HepG2 (cell line): ENCODE measurements at regions not wholly inside any gene's neighbourhood (a gene's known extent, or its start where the extent isn't known, plus 50 kb on each side); places are given as distances from the start of the nearest gene placed in this dataset.

Experiments used
- ATAC-seq: fragments of 200-7000 bp; cut with Tn5 transposase; 3 replicates; pipeline ENCODE4 v1.9.1; 2020; ENCODE audit warnings: mild to moderate bottlenecking, moderate library complexity
- BruUV-seq: library from RNA; stranded (reverse); fragments of 400-500 nt; replicated peaks from 2 replicates; lab custom pipeline; 2021; lab: Mats Ljungman, UMichigan
- CTCF ChIA-PET: fragments of 300-600 bp; formaldehyde crosslinking; extraction: SDS; loops from one replicate; lab custom pipeline; 2021; ENCODE audit warnings: low total read pairs, inconsistent platforms, low intra/inter-chr PET ratio; lab: Yijun Ruan, JAX
- POLR2A ChIA-PET: fragments of 350-600 bp; sonication (Branson Sonifier 250); formaldehyde crosslinking; loops from one replicate; lab custom pipeline; 2020; ENCODE audit warnings: antibody characterized with exemption, inconsistent platforms; lab: Yijun Ruan, JAX
- DNase-seq: peaks from one replicate; pipeline ENCODE4 v3.0.0-alpha.2; 2015; ENCODE audit warnings: low spot score
- FAIRE-seq: peaks from 3 replicates; lab custom pipeline; 2011; peaks lifted over from hg19 to GRCh38; lab: Jason Lieb, UNC
- H2AFZ ChIP-seq: one replicate; pipeline ENCODE4 v1.6.1; 2011; ENCODE audit warnings: low read length, inconsistent platforms
- H3K27ac ChIP-seq: fragments of 300-600 bp; 3 replicates; pipeline ENCODE4 v1.8.0; 2011; ENCODE audit warnings: mixed run types, mild to moderate bottlenecking, mixed read lengths, low read length, inconsistent platforms; ENCODE audit not compliant: insufficient read depth; ENCODE audit errors: extremely low read length
- H3K27me3 ChIP-seq, 2 experiments: fragments of 200-600 bp in 1 of 2; 2 replicates in 1 of 2; 3 replicates in 1 of 2; pipeline versions ENCODE4 v1.6.0 to v1.8.0; 2011; ENCODE audit warnings: low read length in 2 of 2, mild to moderate bottlenecking in 2 of 2, moderate library complexity in 2 of 2, inconsistent platforms in 1 of 2; ENCODE audit not compliant: insufficient read depth in 2 of 2, control insufficient read depth in 1 of 2
- H3K36me3 ChIP-seq, 2 experiments: fragments of 200-600 bp in 1 of 2; replicated peaks in 1 of 2; 2 replicates in 1 of 2; 3 replicates in 1 of 2; pipeline versions ENCODE4 v1.5.1 to v1.8.0; 2011; ENCODE audit warnings: low read length in 2 of 2, inconsistent platforms in 1 of 2; ENCODE audit not compliant: insufficient read depth in 2 of 2, control insufficient read depth in 1 of 2
- H3K4me1 ChIP-seq: 2 replicates; pipeline ENCODE4 v1.5.1; 2012; ENCODE audit warnings: low read length, inconsistent platforms; ENCODE audit not compliant: insufficient read depth
- H3K4me2 ChIP-seq: 2 replicates; pipeline ENCODE4 v1.6.0; 2011; ENCODE audit warnings: low read depth, low read length, inconsistent platforms
- H3K4me3 ChIP-seq, 3 experiments: fragments of 200-600 bp in 1 of 3; sonication (generic), shearing (Covaris generic) in 1 of 3; replicated peaks in 1 of 3; 2 replicates each; pipeline ENCODE4 v1.5.1; 2011 to 2016; ENCODE audit warnings: low read length in 3 of 3, inconsistent platforms in 2 of 3, low read depth in 2 of 3, mild to moderate bottlenecking in 2 of 3, control low read depth in 1 of 3, mixed read lengths in 1 of 3; ENCODE audit not compliant: insufficient read depth in 1 of 3
- H3K79me2 ChIP-seq: one replicate; pipeline ENCODE4 v1.6.1; 2011; ENCODE audit warnings: low read length, inconsistent platforms; ENCODE audit not compliant: insufficient read depth
- H3K9ac ChIP-seq: 2 replicates; pipeline ENCODE4 v1.6.0; 2011; ENCODE audit warnings: mild to moderate bottlenecking, low read depth, low read length, inconsistent platforms; ENCODE audit not compliant: insufficient read depth
- H3K9me3 ChIP-seq: 2 replicates; pipeline ENCODE4 v1.5.1; 2012; ENCODE audit warnings: mild to moderate bottlenecking, low read length
- H4K20me1 ChIP-seq: 2 replicates; pipeline ENCODE4 v1.6.0; 2011; ENCODE audit warnings: inconsistent platforms, mild to moderate bottlenecking, low read length, moderate library complexity; ENCODE audit not compliant: insufficient read depth
- AKAP8 ChIP-seq: sonication (generic); formaldehyde crosslinking; IDR thresholded peaks from 2 replicates; pipeline ENCODE4 v1.5.1; 2020; ENCODE audit warnings: mild to moderate bottlenecking, missing genetic modification reagents
- ARNT2 ChIP-seq: sonication (generic); formaldehyde crosslinking; IDR thresholded peaks from 2 replicates; pipeline ENCODE4 v1.8.0; 2022; ENCODE audit warnings: mild to moderate bottlenecking, low read depth, missing genetic modification reagents, moderate library complexity
- CAMTA2 ChIP-seq: sonication (generic); formaldehyde crosslinking; IDR thresholded peaks from 2 replicates; pipeline ENCODE4 v1.4.0; 2020; ENCODE audit warnings: mild to moderate bottlenecking, missing genetic modification reagents, borderline replicate concordance
- HMG20A ChIP-seq: IDR thresholded peaks from 2 replicates; pipeline ENCODE4 v1.6.1; 2016; ENCODE audit warnings: borderline replicate concordance
- HOXD1 ChIP-seq: sonication (generic); formaldehyde crosslinking; IDR thresholded peaks from 2 replicates; pipeline ENCODE4 v1.5.0; 2020; ENCODE audit warnings: missing genetic modification reagents
- JUN ChIP-seq: sonication (generic); formaldehyde crosslinking; IDR thresholded peaks from 2 replicates; pipeline ENCODE4 v1.4.0; 2020; ENCODE audit warnings: mild to moderate bottlenecking, missing genetic modification reagents
- NFRKB ChIP-seq: fragments of 450-650 bp; IDR thresholded peaks from 2 replicates; pipeline ENCODE4 v1.6.1; 2017
- PAF1 ChIP-seq: IDR thresholded peaks from 2 replicates; pipeline ENCODE4 v1.6.1; 2016; ENCODE audit warnings: missing genetic modification reagents, missing compliant biosample characterization
- PAWR ChIP-seq: sonication (generic); formaldehyde crosslinking; IDR thresholded peaks from 2 replicates; pipeline ENCODE4 v1.4.0; 2020; ENCODE audit warnings: missing genetic modification reagents, mild to moderate bottlenecking, borderline replicate concordance
- PCBP2 ChIP-seq: fragments of 200-400 bp; formaldehyde crosslinking; optimal IDR thresholded peaks from 2 replicates; pipeline ENCODE3; 2018; ENCODE audit warnings: low read length, low read depth; ENCODE audit not compliant: poor library complexity, severe bottlenecking
- TAF15 ChIP-seq: fragments of 200-400 bp; formaldehyde crosslinking; IDR thresholded peaks from one replicate; pipeline ENCODE4 v1.6.1; 2018; ENCODE audit warnings: mild to moderate bottlenecking, low read depth, low read length; ENCODE audit not compliant: poor library complexity, severe bottlenecking
- TFAP4 ChIP-seq: sonication (generic); IDR thresholded peaks from 2 replicates; pipeline ENCODE4 v1.6.1; 2016; ENCODE audit warnings: low read depth, borderline replicate concordance
- ZNF101 ChIP-seq: sonication (generic); formaldehyde crosslinking; IDR thresholded peaks from 2 replicates; pipeline ENCODE4 v1.4.0; 2020; ENCODE audit warnings: mild to moderate bottlenecking, low read depth, missing genetic modification reagents, borderline replicate concordance
- ZNF451 ChIP-seq: sonication (generic); formaldehyde crosslinking; IDR thresholded peaks from 2 replicates; pipeline ENCODE4 v1.5.0; 2020; ENCODE audit warnings: mild to moderate bottlenecking, missing genetic modification reagents
- ZNF530 ChIP-seq: sonication (generic); formaldehyde crosslinking; IDR thresholded peaks from 2 replicates; pipeline ENCODE4 v1.5.0; 2020; ENCODE audit warnings: low read depth, mild to moderate bottlenecking, missing genetic modification reagents
- ZNF546 ChIP-seq: sonication (generic); formaldehyde crosslinking; conservative IDR thresholded peaks from 2 replicates; pipeline ENCODE4 v1.8.1; 2023; ENCODE audit warnings: mild to moderate bottlenecking, missing genetic modification reagents
- WGBS: methylation state at CpG from one replicate; pipeline ENCODE4 v1.1.6; 2017; ENCODE audit warnings: low lambda C conversion rate; 5-methylcytosine and 5-hydroxymethylcytosine counted together
- in situ Hi-C: cut with HindIII; loops from 2 replicates; pipeline ENCODE4 v1.10.0; 2017; ENCODE audit warnings: low pct_unique_long_range_greater_than_20kb; ENCODE audit not compliant: extremely low pct_ligation_motif_present
- intact Hi-C: fragments of 100-400 bp; cut with micrococcal nuclease; formaldehyde crosslinking; loops from one replicate; pipeline ENCODE4 v1.10.0; 2022; ENCODE audit not compliant: unreplicated experiment
- TF ChIP-seq, protein P1 (sequence below): sonication (generic); formaldehyde crosslinking; IDR thresholded peaks from 2 replicates; pipeline ENCODE4 v1.5.1; 2020; ENCODE audit warnings: mild to moderate bottlenecking, missing genetic modification reagents, moderate library complexity
- TF ChIP-seq, protein P2 (sequence below): sonication (generic); formaldehyde crosslinking; IDR thresholded peaks from 2 replicates; pipeline ENCODE4 v1.8.1; 2022; ENCODE audit warnings: mild to moderate bottlenecking, missing genetic modification reagents

DNA sequence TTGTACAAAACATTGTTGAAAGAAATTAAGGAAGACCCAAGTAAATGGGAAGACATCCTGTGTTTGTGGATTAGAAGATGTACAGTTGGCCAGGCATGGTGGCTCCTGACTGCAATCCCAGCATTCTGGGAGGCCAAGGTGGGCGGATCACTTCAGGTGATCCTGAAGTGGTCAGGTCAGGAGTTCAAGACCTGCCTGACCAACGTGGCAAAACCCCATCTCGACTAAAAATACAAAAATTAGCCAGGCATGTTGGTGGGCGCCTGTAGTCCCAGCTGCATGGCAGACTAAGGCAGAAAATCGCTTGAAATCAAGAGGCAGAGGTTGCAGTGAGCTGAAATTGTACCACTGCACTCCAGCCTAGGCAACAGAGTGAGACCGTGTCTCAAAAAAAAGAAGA is 62.0 kb upstream of the SEPTIN5 start:
- no peak overlapping the region for H3K9ac ChIP-seq
- FAIRE-seq: no peak
- no peak for DNase-seq
- H3K27ac ChIP-seq: no peak overlapping the region
- peaks cover 18% of the 10 kb centered on the region for H3K9me3 ChIP-seq
- no peaks in the 10 kb centered on the region for H3K4me1 ChIP-seq
- intact Hi-C loops (no loop called here), in situ Hi-C loops (no loop called here)
- H2AFZ ChIP-seq: no peak overlapping the region
- peaks cover 0 to 1% of the 10 kb centered on the region in 2 experiments; a peak in 1 of 5 replicates for H3K27me3 ChIP-seq
- no peaks in the 10 kb centered on the region for H4K20me1 ChIP-seq
- ChIA-PET CTCF (no interaction called here), POLR2A (no interaction called here)
- 16% methylated on average over 6 of the region's 6 CpGs for WGBS
- no peak overlapping the region for H3K4me3 ChIP-seq
- H3K36me3 ChIP-seq: no peaks in the 10 kb centered on the region
- H3K79me2 ChIP-seq: no peaks in the 10 kb centered on the region
- no TSS peak for BruUV-seq
- ATAC-seq: no peak
- no peak overlapping the region for H3K4me2 ChIP-seq
- no peak for TF ChIP-seq ZNF451 (CRISPR knock-in tag)
- no peak for TF ChIP-seq ZNF546 (CRISPR knock-in tag)
- TF ChIP-seq HMG20A: no peak
- no peak for TF ChIP-seq AKAP8 (CRISPR knock-in tag)
- no peak for TF ChIP-seq HOXD1
- TF ChIP-seq JUN (CRISPR knock-in tag): no peak
- no peak for TF ChIP-seq ZNF101 (CRISPR knock-in tag)
- no peak for TF ChIP-seq PAWR (CRISPR knock-in tag)
- TF ChIP-seq ZNF530 (CRISPR knock-in tag): no peak
- no peak for TF ChIP-seq PCBP2

DNA sequence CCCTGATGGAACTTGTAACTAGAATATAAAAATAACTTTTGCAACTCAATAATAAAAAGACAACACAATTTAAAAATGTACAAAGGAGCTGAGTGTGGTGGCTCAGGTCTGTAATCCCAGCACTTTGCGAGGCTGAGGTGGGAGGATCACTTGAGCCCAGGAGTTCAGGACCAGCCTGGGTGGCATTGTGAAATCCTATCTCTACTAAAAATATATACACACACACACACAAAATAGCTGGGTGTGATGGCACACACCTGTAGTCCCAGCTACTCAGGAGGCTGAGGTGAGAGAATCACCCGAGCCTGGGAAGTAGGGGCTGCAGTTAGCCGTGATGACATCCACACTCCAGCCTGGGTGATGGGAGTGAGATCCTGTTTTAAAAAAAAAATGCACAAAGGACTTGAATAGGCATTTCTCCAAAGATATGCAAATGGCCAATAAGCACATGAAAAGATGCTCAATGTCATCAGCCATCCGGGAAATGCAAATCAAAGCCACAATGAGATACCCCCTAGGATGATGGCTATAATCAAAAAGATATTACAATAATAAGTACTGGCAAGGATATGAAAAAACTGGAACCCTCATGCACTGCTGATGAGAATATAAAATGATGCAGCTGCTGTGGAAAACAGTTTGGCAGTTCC is 59.8 kb upstream of the SEPTIN5 start:
- no peaks in the 10 kb centered on the region for H3K4me1 ChIP-seq
- H3K9ac ChIP-seq: no peak overlapping the region
- no peak for DNase-seq
- H4K20me1 ChIP-seq: no peaks in the 10 kb centered on the region
- H3K79me2 ChIP-seq: no peaks in the 10 kb centered on the region
- ATAC-seq: no peak
- FAIRE-seq: no peak
- H3K9me3 ChIP-seq: peaks cover 1% of the 10 kb centered on the region; the same call in 1 of the 2 replicates
- H3K27ac ChIP-seq: no peak overlapping the region
- ChIA-PET CTCF (no interaction called here), POLR2A (no interaction called here)
- 11% methylated on average over 4 of the region's 4 CpGs for WGBS
- no TSS peak for BruUV-seq
- no peak overlapping the region for H3K4me2 ChIP-seq
- intact Hi-C loops: no loop called here
- peaks cover 0 to 3% of the 10 kb centered on the region in 2 experiments; a peak in 1 of 5 replicates for H3K27me3 ChIP-seq
- H3K4me3 ChIP-seq: no peak overlapping the region
- in situ Hi-C loops: no loop called here
- H2AFZ ChIP-seq: no peak overlapping the region
- H3K36me3 ChIP-seq: no peaks in the 10 kb centered on the region
- TF ChIP-seq TFAP4: no peak
- no peak for TF ChIP-seq PAF1 (CRISPR knock-in tag)
- no peak for TF ChIP-seq NFRKB
- TF ChIP-seq TAF15: no peak
- TF ChIP-seq, protein P1, sequence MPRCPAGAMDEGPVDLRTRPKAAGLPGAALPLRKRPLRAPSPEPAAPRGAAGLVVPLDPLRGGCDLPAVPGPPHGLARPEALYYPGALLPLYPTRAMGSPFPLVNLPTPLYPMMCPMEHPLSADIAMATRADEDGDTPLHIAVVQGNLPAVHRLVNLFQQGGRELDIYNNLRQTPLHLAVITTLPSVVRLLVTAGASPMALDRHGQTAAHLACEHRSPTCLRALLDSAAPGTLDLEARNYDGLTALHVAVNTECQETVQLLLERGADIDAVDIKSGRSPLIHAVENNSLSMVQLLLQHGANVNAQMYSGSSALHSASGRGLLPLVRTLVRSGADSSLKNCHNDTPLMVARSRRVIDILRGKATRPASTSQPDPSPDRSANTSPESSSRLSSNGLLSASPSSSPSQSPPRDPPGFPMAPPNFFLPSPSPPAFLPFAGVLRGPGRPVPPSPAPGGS (CRISPR knock-in tag): no peak
- TF ChIP-seq CAMTA2 (CRISPR knock-in tag): no peak
- TF ChIP-seq ARNT2: no peak
- TF ChIP-seq, protein P2, sequence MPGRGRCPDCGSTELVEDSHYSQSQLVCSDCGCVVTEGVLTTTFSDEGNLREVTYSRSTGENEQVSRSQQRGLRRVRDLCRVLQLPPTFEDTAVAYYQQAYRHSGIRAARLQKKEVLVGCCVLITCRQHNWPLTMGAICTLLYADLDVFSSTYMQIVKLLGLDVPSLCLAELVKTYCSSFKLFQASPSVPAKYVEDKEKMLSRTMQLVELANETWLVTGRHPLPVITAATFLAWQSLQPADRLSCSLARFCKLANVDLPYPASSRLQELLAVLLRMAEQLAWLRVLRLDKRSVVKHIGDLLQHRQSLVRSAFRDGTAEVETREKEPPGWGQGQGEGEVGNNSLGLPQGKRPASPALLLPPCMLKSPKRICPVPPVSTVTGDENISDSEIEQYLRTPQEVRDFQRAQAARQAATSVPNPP: no peak
